Stimulated activated CD4-positive, alpha-beta T cell treated with anti-CD3 and anti-CD28 coated beads, Interleukin-12 subunit alpha, Interleukin-12 subunit beta, amount 100 ng/mL, for 48 hours (primary cell): ENCODE measurements at regions not wholly inside any gene's neighbourhood (a gene's known extent, or its start where the extent isn't known, plus 50 kb on each side); places are given as distances from the start of the nearest gene placed in this dataset.

ENCODE experiments used
- DNase-seq, 3 donors: peaks; one replicate each; pipeline ENCODE4 v3.0.0-alpha.2; 2020; ENCODE audit warnings: low read depth in 2 of 3, low spot score in 1 of 3

- DNase-seq, result no peak
These were observed 124.6 kb upstream of the BOD1 start for GRCh38 chr5:173741087-173741486.

GRCh38 chr5:173741729-173742431 is 125.4 kb upstream of the BOD1 start:
- DNase-seq, result no peak

- no peak for DNase-seq
These were observed 126.0 kb upstream of the BOD1 start for GRCh38 chr5:173742432-173742816.

DNA sequence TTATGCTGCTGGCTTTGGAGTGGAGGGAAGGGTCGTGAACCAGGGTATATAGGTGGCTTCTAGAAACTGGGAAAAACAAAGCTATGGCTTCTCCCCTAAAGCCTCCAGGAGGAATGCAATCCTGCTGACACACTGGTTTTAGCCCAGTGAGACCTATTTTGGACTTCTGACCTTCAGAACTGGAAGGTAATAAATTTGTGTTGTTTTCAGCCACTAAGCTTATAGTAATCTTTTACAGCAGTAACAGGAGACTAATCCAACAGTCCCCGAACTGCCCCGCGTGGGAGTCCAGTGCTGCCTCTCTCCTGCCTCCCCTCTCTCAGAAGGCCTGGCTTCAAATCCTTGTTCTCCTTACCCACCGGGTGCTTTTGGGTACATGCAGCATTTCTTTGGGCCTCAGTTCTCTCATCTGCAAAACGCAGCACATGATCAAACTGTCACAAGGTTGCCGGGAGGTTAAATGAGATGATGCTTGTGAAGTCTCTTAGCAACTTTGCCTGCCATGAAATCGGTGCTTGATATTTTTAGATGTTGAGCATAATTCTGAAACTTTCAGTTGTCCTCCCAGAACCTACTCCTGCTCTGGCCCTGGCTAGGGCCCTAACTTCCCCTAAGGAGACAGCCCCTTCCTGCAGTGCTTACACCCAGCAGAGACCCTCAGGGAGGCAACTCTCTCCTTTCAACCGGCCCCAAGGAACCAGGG is 127.3 kb upstream of the BOD1 start:
- DNase-seq, result no peak

DNA sequence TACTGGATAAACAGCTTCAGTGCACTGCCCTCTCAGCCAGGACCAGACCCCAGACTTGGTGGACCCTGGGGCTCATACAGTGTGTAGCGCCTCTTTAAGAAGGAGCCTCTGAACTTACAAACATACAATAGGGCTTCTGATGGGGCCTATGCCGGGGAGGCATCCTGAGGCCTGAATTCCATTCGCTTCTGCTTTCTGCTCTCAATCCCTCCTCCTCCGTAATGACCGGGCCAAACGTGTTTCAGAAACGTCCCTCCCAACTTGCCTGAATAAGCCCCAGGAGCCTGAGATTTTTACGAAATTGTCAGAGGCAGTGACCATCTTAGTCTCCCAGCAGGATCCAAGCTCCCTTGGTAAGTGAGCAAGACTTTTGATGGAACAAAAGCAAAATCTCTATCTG is 128.1 kb upstream of the BOD1 start:
- DNase-seq, result no peak

- no peak for DNase-seq
These were observed 128.7 kb upstream of the BOD1 start for GRCh38 chr5:173745123-173745522.

- no peak for DNase-seq
These were observed 129.1 kb upstream of the BOD1 start for GRCh38 chr5:173745557-173745956.

GRCh38 chr5:173746047-173746646 is 129.7 kb upstream of the BOD1 start:
- no peak for DNase-seq

GRCh38 chr5:173747876-173748275 is 131.4 kb upstream of the BOD1 start:
- DNase-seq, result no peak

GRCh38 chr5:173750538-173751265 is 134.3 kb upstream of the BOD1 start:
- no peak for DNase-seq

GRCh38 chr5:173751266-173751600 is 134.8 kb upstream of the BOD1 start:
- DNase-seq, result no peak

DNA sequence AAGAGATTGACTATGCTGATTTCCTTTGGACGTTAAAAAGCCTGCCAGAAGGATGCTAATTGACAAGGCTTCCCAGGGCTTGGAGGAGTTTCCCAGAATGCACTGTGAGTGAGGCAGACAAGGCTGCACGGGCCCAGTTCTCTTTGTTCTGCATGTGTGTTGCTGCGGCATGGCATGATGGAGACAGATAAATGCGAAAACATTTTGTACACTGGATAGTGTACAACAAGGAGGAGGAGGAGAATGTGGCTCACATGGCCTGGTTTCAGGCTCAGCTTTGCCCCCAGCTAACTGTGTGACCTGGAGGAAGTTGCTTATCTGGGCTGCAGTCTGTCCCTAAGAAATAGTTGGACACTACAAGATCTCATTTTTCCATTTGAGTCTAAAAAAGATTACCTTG is 135.5 kb upstream of the CPEB4 start:
- no peak for DNase-seq

- no peak for DNase-seq
These were observed 134.6 kb upstream of the CPEB4 start for GRCh38 chr5:173753307-173754168.

DNA sequence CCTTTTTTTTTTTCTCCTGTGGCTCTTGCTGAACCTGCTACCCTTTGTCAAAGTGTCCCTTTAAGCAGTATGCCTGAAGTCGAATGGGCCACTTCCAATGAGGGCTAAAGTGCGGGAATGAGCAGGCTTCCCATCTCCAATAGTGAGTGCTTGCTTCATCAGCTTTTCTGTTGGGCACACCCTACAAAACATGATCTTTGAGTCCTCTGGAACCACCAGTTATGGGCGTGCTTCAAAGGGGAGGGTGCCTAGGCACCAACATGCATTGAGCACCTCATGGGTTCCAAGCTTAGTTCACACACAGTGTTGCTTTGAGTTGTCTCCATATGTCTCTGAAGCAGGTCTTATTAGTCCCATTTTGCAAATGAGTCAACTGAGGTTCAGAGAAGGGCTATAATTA is 132.8 kb upstream of the CPEB4 start:
- no peak for DNase-seq

DNA sequence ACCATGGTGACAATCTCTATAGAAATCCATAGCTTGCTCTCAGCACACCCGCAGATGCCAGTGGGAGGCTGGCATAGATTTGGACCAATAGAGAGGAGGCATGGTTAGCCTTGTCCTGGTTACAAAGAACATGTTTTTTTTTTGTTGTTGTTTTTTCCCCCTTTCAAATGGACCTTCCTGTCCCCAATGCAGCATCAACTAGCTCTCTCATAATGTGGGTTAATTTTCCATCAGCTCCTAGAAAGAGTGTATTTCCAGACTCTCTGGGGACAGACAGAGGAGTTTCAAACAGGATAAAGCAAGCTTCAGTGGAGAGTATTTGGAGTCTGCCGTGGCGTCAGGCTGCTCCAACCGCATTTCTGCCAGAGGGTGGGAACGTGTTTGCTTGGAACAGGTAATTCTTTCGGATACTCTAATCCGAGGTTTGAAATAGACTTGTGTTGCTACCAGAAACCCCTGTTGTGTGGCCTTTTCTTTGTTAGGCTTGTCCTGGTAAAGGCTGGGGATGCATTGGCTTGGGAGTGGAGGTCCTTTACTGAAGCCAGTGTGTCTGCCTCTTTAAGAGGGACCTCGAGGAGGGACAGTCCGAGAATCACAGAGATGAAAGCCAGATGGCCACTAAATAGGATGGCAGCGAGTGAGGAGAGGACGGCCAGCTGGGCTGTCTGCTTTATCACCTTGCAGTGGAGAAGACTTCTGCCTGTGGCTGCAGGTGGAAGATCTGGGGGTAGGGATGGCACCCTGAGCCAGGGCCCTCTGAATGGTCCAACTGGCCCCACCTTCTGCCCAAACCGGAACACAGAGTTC is 130.5 kb upstream of the CPEB4 start:
- DNase-seq, result no peak

DNA sequence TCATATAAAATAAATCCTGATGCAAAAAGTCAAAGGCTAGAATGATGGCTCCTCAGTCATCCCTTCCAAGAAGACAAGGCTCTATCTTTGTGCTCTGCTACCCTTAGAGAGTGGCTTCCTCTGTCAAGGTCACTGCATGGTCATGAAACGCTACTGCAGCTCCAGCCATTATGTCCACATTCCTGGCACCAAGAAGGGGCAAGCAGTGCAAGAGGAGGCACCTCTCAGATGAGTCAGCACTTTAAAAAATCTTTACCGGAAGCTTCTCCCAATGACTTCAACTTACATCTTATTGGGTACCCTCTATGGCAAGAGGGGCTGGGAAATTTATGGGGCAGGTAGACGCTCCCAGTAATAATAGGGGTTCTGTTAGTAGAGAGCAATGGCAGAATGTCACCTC is 129.5 kb upstream of the CPEB4 start:
- no peak for DNase-seq

GRCh38 chr5:173759691-173760090 is 128.5 kb upstream of the CPEB4 start:
- no peak for DNase-seq

- no peak for DNase-seq
These were observed 127.5 kb upstream of the CPEB4 start for GRCh38 chr5:173760461-173761177.

GRCh38 chr5:173761178-173761513 is 127.0 kb upstream of the CPEB4 start:
- no peak for DNase-seq

GRCh38 chr5:173762045-173762444 is 126.1 kb upstream of the CPEB4 start:
- DNase-seq, result no peak
